HEK293 (cell line): ENCODE measurements at regions not wholly inside any gene's neighbourhood (a gene's known extent, or its start where the extent isn't known, plus 50 kb on each side); places are given as distances from the start of the nearest gene placed in this dataset.

ENCODE experiments used
- CTCF ChIA-PET: fragments of 350-600 bp; formaldehyde crosslinking; extraction: SDS; loops from one replicate; lab custom pipeline; 2021; ENCODE audit warnings: antibody characterized with exemption; lab: Yijun Ruan, JAX
- POLR2A ChIA-PET: fragments of 300-600 bp; formaldehyde crosslinking; extraction: SDS; loops from one replicate; lab custom pipeline; 2020; ENCODE audit warnings: antibody characterized with exemption, inconsistent platforms; lab: Yijun Ruan, JAX
- H3K27ac ChIP-seq: fragments of 200-500 bp; sonication (Bioruptor generic); 2 replicates; pipeline ENCODE4 v1.5.1; 2014; ENCODE audit warnings: low read depth, low read length, control low read depth, inconsistent platforms; ENCODE audit errors: extremely low read depth
- H3K36me3 ChIP-seq, 2 experiments: fragments of 200-500 bp in 1 of 2; sonication (Bioruptor generic) in 1 of 2; 1 replicate in 1 of 2; 2 replicates in 1 of 2; pipeline ENCODE4 v1.5.1; 2014 to 2017; ENCODE audit warnings: inconsistent platforms in 2 of 2, low read length in 2 of 2; ENCODE audit not compliant: control insufficient read depth in 2 of 2, insufficient read depth in 1 of 2
- H3K4me1 ChIP-seq: fragments of 200-500 bp; sonication (Bioruptor generic); 2 replicates; pipeline ENCODE4 v1.5.1; 2014; ENCODE audit warnings: mild to moderate bottlenecking, low read length, inconsistent platforms; ENCODE audit not compliant: control insufficient read depth, insufficient read depth
- H3K4me3 ChIP-seq: 2 replicates; pipeline ENCODE4 v1.5.1; 2011; ENCODE audit warnings: low read depth, mild to moderate bottlenecking, control low read depth, low read length, moderate library complexity
- H3K9me3 ChIP-seq: fragments of 200-500 bp; sonication (Bioruptor generic); 2 replicates; pipeline ENCODE4 v1.5.1; 2014; ENCODE audit warnings: low read depth, low read length, inconsistent platforms; ENCODE audit not compliant: control insufficient read depth, insufficient read depth
- GLI4 ChIP-seq: fragments of 450-650 bp; formaldehyde crosslinking; IDR thresholded peaks from 2 replicates; pipeline ENCODE4 v1.5.1; 2016; ENCODE audit warnings: missing biosample characterization, missing genetic modification characterization
- HOXA7 ChIP-seq: sonication (generic); formaldehyde crosslinking; IDR thresholded peaks from 2 replicates; pipeline ENCODE4 v1.8.1; 2022; ENCODE audit warnings: missing genetic modification reagents, borderline replicate concordance
- IKZF3 ChIP-seq: fragments of 450-650 bp; IDR thresholded peaks from 2 replicates; pipeline ENCODE4 v1.5.0; 2018; ENCODE audit warnings: missing biosample characterization, mild to moderate bottlenecking, missing genetic modification characterization, moderate library complexity
- KLF7 ChIP-seq: fragments of 450-650 bp; formaldehyde crosslinking; IDR thresholded peaks from 2 replicates; pipeline ENCODE4 v1.5.1; 2016; ENCODE audit warnings: missing biosample characterization, missing genetic modification characterization, borderline replicate concordance
- PRDM1 ChIP-seq: fragments of 450-650 bp; formaldehyde crosslinking; IDR thresholded peaks from 2 replicates; pipeline ENCODE4; 2016; ENCODE audit warnings: missing biosample characterization, missing genetic modification characterization
- SETDB1 ChIP-seq: IDR thresholded peaks from one replicate; pipeline ENCODE4 v1.6.1; 2017; ENCODE audit warnings: mild to moderate bottlenecking, low read length, moderate library complexity, mixed read lengths; ENCODE audit not compliant: insufficient read length
- SP3 ChIP-seq: fragments of 450-650 bp; formaldehyde crosslinking; IDR thresholded peaks from 2 replicates; pipeline ENCODE4 v1.5.1; 2016; ENCODE audit warnings: missing biosample characterization, missing genetic modification characterization
- SP7 ChIP-seq: fragments of 450-650 bp; formaldehyde crosslinking; IDR thresholded peaks from 2 replicates; pipeline ENCODE4 v1.5.1; 2016; ENCODE audit warnings: missing biosample characterization, missing genetic modification characterization
- ZBTB1 ChIP-seq: fragments of 450-650 bp; formaldehyde crosslinking; IDR thresholded peaks from 2 replicates; pipeline ENCODE4 v1.5.1; 2016; ENCODE audit warnings: missing biosample characterization, missing genetic modification characterization
- ZBTB17 ChIP-seq: fragments of 450-650 bp; formaldehyde crosslinking; IDR thresholded peaks from 2 replicates; pipeline ENCODE4 v1.5.1; 2016; ENCODE audit warnings: missing biosample characterization, missing genetic modification characterization
- ZIC2 ChIP-seq: fragments of 450-650 bp; formaldehyde crosslinking; IDR thresholded peaks from 2 replicates; pipeline ENCODE4 v1.5.1; 2016; ENCODE audit warnings: missing biosample characterization, missing genetic modification characterization
- ZNF140 ChIP-seq: fragments of 450-650 bp; formaldehyde crosslinking; IDR thresholded peaks from 2 replicates; pipeline ENCODE4 v1.5.1; 2016; ENCODE audit warnings: missing biosample characterization, missing genetic modification characterization
- ZNF146 ChIP-seq: fragments of 450-650 bp; formaldehyde crosslinking; IDR thresholded peaks from 2 replicates; pipeline ENCODE4 v1.5.1; 2016; ENCODE audit warnings: missing biosample characterization, missing genetic modification characterization
- ZNF155 ChIP-seq: fragments of 450-650 bp; formaldehyde crosslinking; IDR thresholded peaks from 2 replicates; pipeline ENCODE4 v1.5.1; 2016; ENCODE audit warnings: missing biosample characterization, missing genetic modification characterization
- ZNF211 ChIP-seq: fragments of 450-650 bp; formaldehyde crosslinking; IDR thresholded peaks from 2 replicates; pipeline ENCODE4 v1.5.1; 2016; ENCODE audit warnings: low read depth, missing biosample characterization, missing genetic modification characterization
- ZNF239 ChIP-seq: fragments of 450-650 bp; formaldehyde crosslinking; IDR thresholded peaks from 2 replicates; pipeline ENCODE4 v1.5.1; 2016; ENCODE audit warnings: missing biosample characterization, missing genetic modification characterization
- ZNF24 ChIP-seq: fragments of 450-650 bp; formaldehyde crosslinking; IDR thresholded peaks from 2 replicates; pipeline ENCODE4 v1.5.1; 2016; ENCODE audit warnings: missing biosample characterization, missing genetic modification characterization
- ZNF274 ChIP-seq, 2 experiments: fragments of 200-500 bp in 1 of 2; fragments of 450-650 bp in 1 of 2; sonication (Bioruptor generic) in 1 of 2; formaldehyde crosslinking in 1 of 2; IDR thresholded peaks; 2 replicates each; pipeline versions ENCODE4 v1.5.1 to v1.6.1; 2014 to 2016; ENCODE audit warnings: borderline replicate concordance in 1 of 2, inconsistent platforms in 1 of 2, low read length in 1 of 2, missing biosample characterization in 1 of 2, missing genetic modification characterization in 1 of 2
- ZNF324 ChIP-seq: fragments of 450-650 bp; formaldehyde crosslinking; IDR thresholded peaks from 2 replicates; pipeline ENCODE4 v1.5.1; 2016; ENCODE audit warnings: missing biosample characterization, missing genetic modification characterization
- ZNF362 ChIP-seq: fragments of 450-650 bp; formaldehyde crosslinking; IDR thresholded peaks from 2 replicates; pipeline ENCODE4 v1.5.1; 2016; ENCODE audit warnings: missing biosample characterization, missing genetic modification characterization
- ZNF366 ChIP-seq: fragments of 450-650 bp; formaldehyde crosslinking; conservative IDR thresholded peaks from 2 replicates; pipeline ENCODE4 v1.5.1; 2016; ENCODE audit warnings: missing biosample characterization, missing genetic modification characterization
- ZNF394 ChIP-seq: fragments of 450-650 bp; formaldehyde crosslinking; IDR thresholded peaks from 2 replicates; pipeline ENCODE4 v1.5.1; 2016; ENCODE audit warnings: missing biosample characterization, missing genetic modification characterization, mild to moderate bottlenecking, moderate library complexity, borderline replicate concordance
- ZNF398 ChIP-seq: fragments of 450-650 bp; formaldehyde crosslinking; IDR thresholded peaks from 2 replicates; pipeline ENCODE4 v1.5.1; 2017; ENCODE audit warnings: missing biosample characterization, missing genetic modification characterization
- ZNF449 ChIP-seq: fragments of 450-650 bp; formaldehyde crosslinking; IDR thresholded peaks from 2 replicates; pipeline ENCODE4 v1.5.1; 2017; ENCODE audit warnings: missing biosample characterization, mild to moderate bottlenecking, missing genetic modification characterization, moderate library complexity
- ZNF529 ChIP-seq: fragments of 450-650 bp; formaldehyde crosslinking; IDR thresholded peaks from 2 replicates; pipeline ENCODE4 v1.5.1; 2017; ENCODE audit warnings: missing genetic modification characterization, missing biosample characterization; ENCODE audit not compliant: insufficient replicate concordance
- ZNF560 ChIP-seq: fragments of 450-650 bp; formaldehyde crosslinking; IDR thresholded peaks from 2 replicates; pipeline ENCODE4 v1.5.1; 2017; ENCODE audit warnings: missing biosample characterization, missing genetic modification characterization, borderline replicate concordance
- ZNF585B ChIP-seq: fragments of 450-650 bp; formaldehyde crosslinking; IDR thresholded peaks from 2 replicates; pipeline ENCODE4 v1.5.1; 2016; ENCODE audit warnings: missing biosample characterization, missing genetic modification characterization
- ZSCAN18 ChIP-seq: fragments of 450-650 bp; formaldehyde crosslinking; IDR thresholded peaks from 2 replicates; pipeline ENCODE4 v1.5.1; 2016; ENCODE audit warnings: missing biosample characterization, missing genetic modification characterization
- ZSCAN23 ChIP-seq: fragments of 450-650 bp; formaldehyde crosslinking; IDR thresholded peaks from 2 replicates; pipeline ENCODE4 v1.5.1; 2016; ENCODE audit warnings: missing biosample characterization, missing genetic modification characterization

GRCh38 chr13:38202740-38203139, 146.9 kb upstream of the UFM1 start (continued):
- TF ChIP-seq ZNF560 (tag by site-specific recombination) = no peak
- TF ChIP-seq ZIC2 (tag by site-specific recombination) = no peak
- no peak for TF ChIP-seq ZSCAN23 (tag by site-specific recombination)
- TF ChIP-seq ZBTB17 (tag by site-specific recombination) = no peak
- no peak for TF ChIP-seq ZNF362 (tag by site-specific recombination)

- ChIA-PET CTCF (no interaction called here), POLR2A (no interaction called here)
- H3K36me3 ChIP-seq = no peaks in the 10 kb centered on the region
- no peak overlapping the region for H3K4me3 ChIP-seq
- no peaks in the 10 kb centered on the region for H3K4me1 ChIP-seq
- TF ChIP-seq ZNF155 (no peak), HOXA7 (CRISPR knock-in tag) (no peak), ZNF24 (no peak), ZNF366 (tag by site-specific recombination) (no peak), ZNF585B (tag by site-specific recombination) (no peak)
- H3K9me3 ChIP-seq = no peaks in the 10 kb centered on the region
- no peak overlapping the region for H3K27ac ChIP-seq
Measured at GRCh38 chr13:38191016-38191415, 158.6 kb upstream of the UFM1 start.

GRCh38 chr13:38180670-38181069, 169.0 kb upstream of the UFM1 start:
- no peak overlapping the region for H3K27ac ChIP-seq
- ChIA-PET POLR2A (no interaction called here), CTCF (interaction anchor here (0.7 kb wide), 1 partner anchor 1107 kb away, joined by 3 read pairs; no protein-coding TSS in a partner anchor)
- no peaks in the 10 kb centered on the region for H3K4me1 ChIP-seq
- H3K36me3 ChIP-seq = no peaks in the 10 kb centered on the region
- no peaks in the 10 kb centered on the region for H3K9me3 ChIP-seq
- no peak for TF ChIP-seq SP3
- TF ChIP-seq ZNF398 (tag by site-specific recombination) = no peak
- TF ChIP-seq ZNF274 (IDR thresholded peaks at IDR 0.05; ENCODE audit: low read length) = no peak
- no peak for TF ChIP-seq ZNF274 (tag by site-specific recombination; IDR thresholded peaks at IDR 0.05; ENCODE audit: borderline replicate concordance)
- TF ChIP-seq GLI4 = no peak
- no peak for TF ChIP-seq ZNF140
- TF ChIP-seq IKZF3 (tag by site-specific recombination) = no peak
- TF ChIP-seq ZNF146 (tag by site-specific recombination) = no peak
- TF ChIP-seq KLF7 = no peak
- TF ChIP-seq ZNF324 = no peak
- TF ChIP-seq ZNF529 (tag by site-specific recombination) = no peak
- TF ChIP-seq ZNF211 (tag by site-specific recombination) = no peak
- no peak for TF ChIP-seq ZNF366 (tag by site-specific recombination)
- TF ChIP-seq ZNF239 (tag by site-specific recombination) = no peak
- TF ChIP-seq PRDM1 (tag by site-specific recombination) = no peak
- TF ChIP-seq ZSCAN18 (tag by site-specific recombination) = no peak
- TF ChIP-seq ZNF394 (tag by site-specific recombination) = no peak
- TF ChIP-seq ZNF449 (tag by site-specific recombination) = no peak
- no peak for TF ChIP-seq SETDB1
- no peak for TF ChIP-seq ZBTB1 (tag by site-specific recombination)
- no peak for TF ChIP-seq SP7 (tag by site-specific recombination)
- H3K4me3 ChIP-seq = no peak overlapping the region
